GM12878 (cell line): ENCODE measurements at regions not wholly inside any gene's neighbourhood (a gene's known extent, or its start where the extent isn't known, plus 50 kb on each side); places are given as distances from the start of the nearest gene placed in this dataset.

ENCODE experiments used
- ATAC-seq: fragments of 200-7000 bp; cut with Tn5 transposase; 3 replicates; pipeline ENCODE4 v1.9.1; 2020; ENCODE audit warnings: mild to moderate bottlenecking, moderate library complexity
- BruUV-seq: library from RNA; stranded (reverse); fragments of 400-500 nt; replicated peaks from 2 replicates; lab custom pipeline; 2021; lab: Mats Ljungman, UMichigan
- CTCF ChIA-PET: fragments of 300-600 bp; sonication (Branson Sonifier 250); formaldehyde crosslinking; extraction: SDS; loops from one replicate; lab custom pipeline; 2021; ENCODE audit warnings: inconsistent platforms; lab: Yijun Ruan, JAX
- POLR2A ChIA-PET: fragments of 350-600 bp; formaldehyde crosslinking; extraction: SDS; loops from one replicate; lab custom pipeline; 2021; ENCODE audit warnings: inconsistent platforms; lab: Charles Lee
- RAD21 ChIA-PET: fragments of 300-600 bp; sonication (Branson Sonifier 250); formaldehyde crosslinking; loops from one replicate; lab custom pipeline; 2023; ENCODE audit warnings: antibody characterized with exemption; ENCODE audit not compliant: unreplicated experiment; lab: Charles Lee
- SMC1A ChIA-PET: fragments of 300-600 bp; sonication (Branson Sonifier 250); formaldehyde crosslinking; loops from one replicate; lab custom pipeline; 2023; ENCODE audit not compliant: unreplicated experiment, uncharacterized antibody; lab: Charles Lee
- DNase-seq: peaks from one replicate; pipeline ENCODE4 v3.0.0-alpha.2; 2011; ENCODE audit warnings: low read depth, low spot score
- FAIRE-seq: peaks from 3 replicates; lab custom pipeline; 2011; peaks lifted over from hg19 to GRCh38; lab: Jason Lieb, UNC
- H2AFZ ChIP-seq: 2 replicates; pipeline ENCODE4 v1.6.0; 2011; ENCODE audit warnings: low read depth, low read length, control low read depth; ENCODE audit not compliant: control insufficient read depth
- H3K27ac ChIP-seq: 2 replicates; pipeline ENCODE4 v1.5.1; 2011; ENCODE audit warnings: control low read depth; ENCODE audit not compliant: control insufficient read depth, insufficient read depth
- H3K27me3 ChIP-seq, 2 experiments: replicated peaks in 1 of 2; 2 replicates each; pipeline versions ENCODE4 v1.6.0 to v1.6.1; 2011; ENCODE audit warnings: low read length in 1 of 2; ENCODE audit not compliant: control insufficient read depth in 2 of 2, insufficient read depth in 2 of 2
- H3K36me3 ChIP-seq, 2 experiments: 2 replicates each; pipeline ENCODE4 v1.5.1; 2011; ENCODE audit warnings: low read length in 1 of 2; ENCODE audit not compliant: control insufficient read depth in 2 of 2, insufficient read depth in 2 of 2
- H3K4me1 ChIP-seq: 2 replicates; pipeline ENCODE4 v1.6.1; 2011; ENCODE audit warnings: mild to moderate bottlenecking, low read length, moderate library complexity, mixed read lengths; ENCODE audit not compliant: control insufficient read depth, insufficient read depth
- H3K4me2 ChIP-seq: 2 replicates; pipeline ENCODE4 v1.6.0; 2011; ENCODE audit warnings: control low read depth; ENCODE audit not compliant: control insufficient read depth, insufficient read depth
- H3K4me3 ChIP-seq: fragments of 200-600 bp; sonication (generic); 2 replicates; pipeline ENCODE4 v1.5.1; 2016
- H3K79me2 ChIP-seq: 2 replicates; pipeline ENCODE4 v1.6.0; 2011; ENCODE audit warnings: low read length; ENCODE audit not compliant: control insufficient read depth, insufficient read depth
- H3K9ac ChIP-seq: 2 replicates; pipeline ENCODE4 v1.8.0; 2011; ENCODE audit warnings: low read length, control low read depth, mixed read lengths; ENCODE audit not compliant: control insufficient read depth, insufficient read depth
- H3K9me3 ChIP-seq: replicated peaks from 3 replicates; pipeline ENCODE4 v1.5.1; 2011; ENCODE audit warnings: mild to moderate bottlenecking, low read length; ENCODE audit not compliant: control insufficient read depth, insufficient read depth
- H4K20me1 ChIP-seq: 2 replicates; pipeline ENCODE4 v1.6.0; 2011; ENCODE audit not compliant: control insufficient read depth, insufficient read depth
- CBX5 ChIP-seq: sonication (generic); IDR thresholded peaks from 2 replicates; pipeline ENCODE4 v1.6.1; 2016; ENCODE audit warnings: low read depth, moderate library complexity, mild to moderate bottlenecking, inconsistent platforms
- ESRRA ChIP-seq: IDR thresholded peaks from 2 replicates; pipeline ENCODE4 v1.6.1; 2012; ENCODE audit warnings: mild to moderate bottlenecking, low read length, improper control_type of control experiment
- GATAD2B ChIP-seq: fragments of 450-650 bp; conservative IDR thresholded peaks from 2 replicates; pipeline ENCODE4 v1.6.1; 2017; ENCODE audit warnings: low read depth, mild to moderate bottlenecking, moderate library complexity
- JUND ChIP-seq: IDR thresholded peaks from 2 replicates; pipeline ENCODE4 v1.6.1; 2012; ENCODE audit warnings: low read depth, mild to moderate bottlenecking, low read length, improper control_type of control experiment, moderate library complexity
- MEF2A ChIP-seq: IDR thresholded peaks from 2 replicates; pipeline ENCODE4 v1.6.1; 2011; ENCODE audit warnings: low read depth, mild to moderate bottlenecking, low read length, moderate library complexity; ENCODE audit not compliant: insufficient read depth
- POU2F2 ChIP-seq: IDR thresholded peaks from 3 replicates; pipeline ENCODE4 v1.6.1; 2011; ENCODE audit warnings: low read depth, mild to moderate bottlenecking, low read length, borderline replicate concordance
- RB1 ChIP-seq: fragments of 450-650 bp; formaldehyde crosslinking; IDR thresholded peaks from 2 replicates; pipeline ENCODE4 v1.6.1; 2017; ENCODE audit warnings: mild to moderate bottlenecking, borderline replicate concordance
- SIN3A ChIP-seq: IDR thresholded peaks from 2 replicates; pipeline ENCODE4 v1.6.1; 2012; ENCODE audit warnings: low read depth, low read length, improper control_type of control experiment
- SMC3 ChIP-seq: IDR thresholded peaks from 2 replicates; pipeline ENCODE4 v1.6.1; 2011; ENCODE audit warnings: low read length, improper control_type of control experiment, borderline replicate concordance
- SREBF2 ChIP-seq: IDR thresholded peaks from 2 replicates; pipeline ENCODE4 v1.6.1; 2012; ENCODE audit warnings: mild to moderate bottlenecking, low read length
- WRNIP1 ChIP-seq: IDR thresholded peaks from 2 replicates; pipeline ENCODE4 v1.6.1; 2011; ENCODE audit warnings: low read depth, low read length, improper control_type of control experiment, borderline replicate concordance
- ZNF217 ChIP-seq: fragments of 450-650 bp; IDR thresholded peaks from 2 replicates; pipeline ENCODE4 v1.6.1; 2017; ENCODE audit warnings: antibody characterized with exemption, mild to moderate bottlenecking
- ZNF384 ChIP-seq: IDR thresholded peaks from 2 replicates; pipeline ENCODE4 v1.6.1; 2012; ENCODE audit warnings: low read depth, mild to moderate bottlenecking, low read length, improper control_type of control experiment, borderline replicate concordance
- WGBS: methylation state at CpG from one replicate; pipeline ENCODE4 v1.1.6; 2016; ENCODE audit warnings: low lambda C conversion rate; ENCODE audit not compliant: insufficient replicate concordance, insufficient coverage; ENCODE audit errors: missing lambda C conversion rate; 5-methylcytosine and 5-hydroxymethylcytosine counted together
- in situ Hi-C: fragments of 300-500 bp; cut with MboI; formaldehyde crosslinking; loops from 9 replicates; pipeline ENCODE4 v1.14.3; 2018; ENCODE audit warnings: mixed read lengths
- intact Hi-C: fragments of 100-400 bp; cut with micrococcal nuclease; formaldehyde crosslinking; loops from one replicate; pipeline ENCODE4 v1.14.2; 2022; ENCODE audit not compliant: unreplicated experiment
- TF ChIP-seq, protein P1 (sequence below): IDR thresholded peaks from 2 replicates; pipeline ENCODE4 v1.6.1; 2011; ENCODE audit warnings: mild to moderate bottlenecking, low read depth, low read length, moderate library complexity; ENCODE audit not compliant: insufficient replicate concordance
- TF ChIP-seq, protein P2 (sequence below): IDR thresholded peaks from 2 replicates; pipeline ENCODE4 v1.6.1; 2011; ENCODE audit warnings: low read depth, mild to moderate bottlenecking, low read length, moderate library complexity, borderline replicate concordance; ENCODE audit errors: extremely low read depth
- TF ChIP-seq, protein P3 (sequence below): fragments of 450-650 bp; conservative IDR thresholded peaks from 2 replicates; pipeline ENCODE4 v1.6.1; 2017; ENCODE audit warnings: mild to moderate bottlenecking, moderate library complexity
- TF ChIP-seq, protein P4 (sequence below): IDR thresholded peaks from 2 replicates; pipeline ENCODE4 v1.6.1; 2012; ENCODE audit warnings: low read depth, low read length, improper control_type of control experiment
- TF ChIP-seq, protein P5 (sequence below): IDR thresholded peaks from 2 replicates; pipeline ENCODE4 v1.6.1; 2012; ENCODE audit warnings: mild to moderate bottlenecking, low read depth, low read length

DNA sequence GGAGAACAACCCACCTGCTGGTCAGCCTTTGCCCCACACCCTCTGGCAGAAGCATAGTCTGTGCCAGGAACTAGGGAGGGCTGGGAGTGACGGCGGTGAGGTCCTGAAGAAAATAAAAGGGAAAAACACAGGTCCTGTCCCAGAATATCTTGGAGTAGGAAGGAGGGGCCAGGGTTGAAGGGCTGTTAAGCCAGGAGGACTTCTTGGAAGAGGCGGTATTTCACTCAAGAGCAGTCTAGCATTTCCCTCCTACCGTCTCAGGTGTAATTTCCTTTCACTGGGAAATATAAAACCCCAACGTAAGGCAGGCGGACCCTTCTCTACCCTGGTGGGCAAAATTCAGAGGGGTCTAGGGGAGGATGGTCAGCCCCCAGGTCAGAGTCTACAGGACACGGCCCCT lies 72.7 kb upstream of the TTC34 start:
- Histone ChIP-seq H3K4me1 (no peaks in the 10 kb centered on the region), H3K79me2 (no peaks in the 10 kb centered on the region), H2AFZ (no peak overlapping the region), H3K9me3 (peaks cover 2% of the 10 kb centered on the region; the same call in 1 of the 3 replicates), H4K20me1 (no peaks in the 10 kb centered on the region), H3K9ac (no peak overlapping the region), H3K4me2 (no peak overlapping the region), H3K4me3 (no peak overlapping the region), H3K27me3 (no peaks in the 10 kb centered on the region), H3K36me3 (no peaks in the 10 kb centered on the region), H3K27ac (no peak overlapping the region)
- intact Hi-C loops, result no loop called here
- DNase-seq (no peak), FAIRE-seq (no peak), ATAC-seq (no peak)
- ChIA-PET CTCF (no interaction called here), POLR2A (no interaction called here), RAD21 (no interaction called here), SMC1A (no interaction called here)
- in situ Hi-C loops, result no loop called here
- no TSS peak for BruUV-seq
- WGBS, result 46% methylated on average over 7 of the region's 7 CpGs
- no peak for TF ChIP-seq MEF2A
- no peak for TF ChIP-seq SREBF2
- TF ChIP-seq, protein P1, sequence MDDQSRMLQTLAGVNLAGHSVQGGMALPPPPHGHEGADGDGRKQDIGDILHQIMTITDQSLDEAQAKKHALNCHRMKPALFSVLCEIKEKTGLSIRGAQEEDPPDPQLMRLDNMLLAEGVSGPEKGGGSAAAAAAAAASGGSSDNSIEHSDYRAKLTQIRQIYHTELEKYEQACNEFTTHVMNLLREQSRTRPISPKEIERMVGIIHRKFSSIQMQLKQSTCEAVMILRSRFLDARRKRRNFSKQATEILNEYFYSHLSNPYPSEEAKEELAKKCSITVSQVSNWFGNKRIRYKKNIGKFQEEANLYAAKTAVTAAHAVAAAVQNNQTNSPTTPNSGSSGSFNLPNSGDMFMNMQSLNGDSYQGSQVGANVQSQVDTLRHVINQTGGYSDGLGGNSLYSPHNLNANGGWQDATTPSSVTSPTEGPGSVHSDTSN, result no peak
- TF ChIP-seq, protein P2, sequence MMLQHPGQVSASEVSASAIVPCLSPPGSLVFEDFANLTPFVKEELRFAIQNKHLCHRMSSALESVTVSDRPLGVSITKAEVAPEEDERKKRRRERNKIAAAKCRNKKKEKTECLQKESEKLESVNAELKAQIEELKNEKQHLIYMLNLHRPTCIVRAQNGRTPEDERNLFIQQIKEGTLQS, result no peak
- no peak for TF ChIP-seq ESRRA
- no peak for TF ChIP-seq SMC3
- TF ChIP-seq JUND, result no peak
- no peak for TF ChIP-seq SIN3A
- no peak for TF ChIP-seq POU2F2
- TF ChIP-seq ZNF384, result no peak
- no peak for TF ChIP-seq ZNF217
- TF ChIP-seq WRNIP1, result no peak
- no peak for TF ChIP-seq CBX5
- TF ChIP-seq RB1, result no peak
- TF ChIP-seq GATAD2B, result no peak
- TF ChIP-seq, protein P3, sequence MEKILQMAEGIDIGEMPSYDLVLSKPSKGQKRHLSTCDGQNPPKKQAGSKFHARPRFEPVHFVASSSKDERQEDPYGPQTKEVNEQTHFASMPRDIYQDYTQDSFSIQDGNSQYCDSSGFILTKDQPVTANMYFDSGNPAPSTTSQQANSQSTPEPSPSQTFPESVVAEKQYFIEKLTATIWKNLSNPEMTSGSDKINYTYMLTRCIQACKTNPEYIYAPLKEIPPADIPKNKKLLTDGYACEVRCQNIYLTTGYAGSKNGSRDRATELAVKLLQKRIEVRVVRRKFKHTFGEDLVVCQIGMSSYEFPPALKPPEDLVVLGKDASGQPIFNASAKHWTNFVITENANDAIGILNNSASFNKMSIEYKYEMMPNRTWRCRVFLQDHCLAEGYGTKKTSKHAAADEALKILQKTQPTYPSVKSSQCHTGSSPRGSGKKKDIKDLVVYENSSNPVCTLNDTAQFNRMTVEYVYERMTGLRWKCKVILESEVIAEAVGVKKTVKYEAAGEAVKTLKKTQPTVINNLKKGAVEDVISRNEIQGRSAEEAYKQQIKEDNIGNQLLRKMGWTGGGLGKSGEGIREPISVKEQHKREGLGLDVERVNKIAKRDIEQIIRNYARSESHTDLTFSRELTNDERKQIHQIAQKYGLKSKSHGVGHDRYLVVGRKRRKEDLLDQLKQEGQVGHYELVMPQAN, result no peak
- TF ChIP-seq, protein P4, sequence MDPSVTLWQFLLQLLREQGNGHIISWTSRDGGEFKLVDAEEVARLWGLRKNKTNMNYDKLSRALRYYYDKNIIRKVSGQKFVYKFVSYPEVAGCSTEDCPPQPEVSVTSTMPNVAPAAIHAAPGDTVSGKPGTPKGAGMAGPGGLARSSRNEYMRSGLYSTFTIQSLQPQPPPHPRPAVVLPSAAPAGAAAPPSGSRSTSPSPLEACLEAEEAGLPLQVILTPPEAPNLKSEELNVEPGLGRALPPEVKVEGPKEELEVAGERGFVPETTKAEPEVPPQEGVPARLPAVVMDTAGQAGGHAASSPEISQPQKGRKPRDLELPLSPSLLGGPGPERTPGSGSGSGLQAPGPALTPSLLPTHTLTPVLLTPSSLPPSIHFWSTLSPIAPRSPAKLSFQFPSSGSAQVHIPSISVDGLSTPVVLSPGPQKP, result no peak
- TF ChIP-seq, protein P5, sequence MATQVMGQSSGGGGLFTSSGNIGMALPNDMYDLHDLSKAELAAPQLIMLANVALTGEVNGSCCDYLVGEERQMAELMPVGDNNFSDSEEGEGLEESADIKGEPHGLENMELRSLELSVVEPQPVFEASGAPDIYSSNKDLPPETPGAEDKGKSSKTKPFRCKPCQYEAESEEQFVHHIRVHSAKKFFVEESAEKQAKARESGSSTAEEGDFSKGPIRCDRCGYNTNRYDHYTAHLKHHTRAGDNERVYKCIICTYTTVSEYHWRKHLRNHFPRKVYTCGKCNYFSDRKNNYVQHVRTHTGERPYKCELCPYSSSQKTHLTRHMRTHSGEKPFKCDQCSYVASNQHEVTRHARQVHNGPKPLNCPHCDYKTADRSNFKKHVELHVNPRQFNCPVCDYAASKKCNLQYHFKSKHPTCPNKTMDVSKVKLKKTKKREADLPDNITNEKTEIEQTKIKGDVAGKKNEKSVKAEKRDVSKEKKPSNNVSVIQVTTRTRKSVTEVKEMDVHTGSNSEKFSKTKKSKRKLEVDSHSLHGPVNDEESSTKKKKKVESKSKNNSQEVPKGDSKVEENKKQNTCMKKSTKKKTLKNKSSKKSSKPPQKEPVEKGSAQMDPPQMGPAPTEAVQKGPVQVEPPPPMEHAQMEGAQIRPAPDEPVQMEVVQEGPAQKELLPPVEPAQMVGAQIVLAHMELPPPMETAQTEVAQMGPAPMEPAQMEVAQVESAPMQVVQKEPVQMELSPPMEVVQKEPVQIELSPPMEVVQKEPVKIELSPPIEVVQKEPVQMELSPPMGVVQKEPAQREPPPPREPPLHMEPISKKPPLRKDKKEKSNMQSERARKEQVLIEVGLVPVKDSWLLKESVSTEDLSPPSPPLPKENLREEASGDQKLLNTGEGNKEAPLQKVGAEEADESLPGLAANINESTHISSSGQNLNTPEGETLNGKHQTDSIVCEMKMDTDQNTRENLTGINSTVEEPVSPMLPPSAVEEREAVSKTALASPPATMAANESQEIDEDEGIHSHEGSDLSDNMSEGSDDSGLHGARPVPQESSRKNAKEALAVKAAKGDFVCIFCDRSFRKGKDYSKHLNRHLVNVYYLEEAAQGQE, result no peak
